Activated T-helper 1 cell treated with anti-CD3 and anti-CD28 coated beads, Interleukin-12 subunit alpha, Interleukin-12 subunit beta, Interleukin-2, Interleukin-4 antibody, amounts not matched to agents 30 ng/mL and 10 ng/mL and 1 ng/mL, durations not matched to agents 14 hours and 24 hours and 36 hours (primary cell): ENCODE measurements at regions not wholly inside any gene's neighbourhood (a gene's known extent, or its start where the extent isn't known, plus 50 kb on each side); places are given as distances from the start of the nearest gene placed in this dataset.

Experiments
- DNase-seq: peaks from one replicate; pipeline ENCODE4 v3.0.0; 2021; ENCODE audit warnings: low spot score
- H3K27ac Mint-ChIP-seq: one replicate; pipeline ENCODE4 v1.8.0; 2021; ENCODE audit warnings: mild to moderate bottlenecking, mixed read lengths
- H3K27me3 Mint-ChIP-seq: one replicate; pipeline ENCODE4 v1.8.0; 2022; ENCODE audit warnings: mild to moderate bottlenecking, moderate library complexity, mixed read lengths; ENCODE audit not compliant: insufficient read depth
- H3K36me3 Mint-ChIP-seq: one replicate; pipeline ENCODE4 v1.8.0; 2021; ENCODE audit warnings: low read depth, mixed read lengths
- H3K4me1 Mint-ChIP-seq: one replicate; pipeline ENCODE4 v1.8.0; 2021; ENCODE audit warnings: low read depth, mixed read lengths
- H3K4me3 Mint-ChIP-seq: one replicate; pipeline ENCODE4 v1.8.0; 2021; ENCODE audit warnings: mild to moderate bottlenecking, moderate library complexity, mixed read lengths
- H3K9me3 Mint-ChIP-seq: one replicate; pipeline ENCODE4 v1.8.0; 2021; ENCODE audit warnings: mixed read lengths
- intact Hi-C: fragments of 100-400 bp; cut with micrococcal nuclease; formaldehyde crosslinking; loops from one replicate; pipeline ENCODE4 v1.15.1; 2024

- no peaks in the 10 kb centered on the region for H3K36me3 Mint-ChIP-seq
- H3K4me3 Mint-ChIP-seq: no peak overlapping the region
- H3K4me1 Mint-ChIP-seq: no peaks in the 10 kb centered on the region
- no peak overlapping the region for H3K27ac Mint-ChIP-seq
- DNase-seq: no peak
- no peaks in the 10 kb centered on the region for H3K9me3 Mint-ChIP-seq
- intact Hi-C loops: no loop called here
- no peaks in the 10 kb centered on the region for H3K27me3 Mint-ChIP-seq
Measured at GRCh38 chr12:19042221-19042620, 87.3 kb upstream of the PLEKHA5 start.

- no peaks in the 10 kb centered on the region for H3K9me3 Mint-ChIP-seq
- H3K4me3 Mint-ChIP-seq: no peak overlapping the region
- H3K27me3 Mint-ChIP-seq: no peaks in the 10 kb centered on the region
- no peak overlapping the region for H3K27ac Mint-ChIP-seq
- intact Hi-C loops: no loop called here
- H3K4me1 Mint-ChIP-seq: no peaks in the 10 kb centered on the region
- DNase-seq: no peak
- no peaks in the 10 kb centered on the region for H3K36me3 Mint-ChIP-seq
Measured at GRCh38 chr12:19044430-19044829, 85.1 kb upstream of the PLEKHA5 start.

GRCh38 chr12:19044891-19045290 lies 84.6 kb upstream of the PLEKHA5 start:
- Mint-ChIP-seq H3K27ac (no peak overlapping the region), H3K4me1 (no peaks in the 10 kb centered on the region), H3K4me3 (no peak overlapping the region), H3K27me3 (no peaks in the 10 kb centered on the region), H3K36me3 (no peaks in the 10 kb centered on the region), H3K9me3 (no peaks in the 10 kb centered on the region)
- intact Hi-C loops: no loop called here
- DNase-seq: no peak

- Mint-ChIP-seq H3K27me3 (no peaks in the 10 kb centered on the region), H3K9me3 (no peaks in the 10 kb centered on the region), H3K27ac (no peak overlapping the region), H3K4me3 (no peak overlapping the region), H3K36me3 (no peaks in the 10 kb centered on the region), H3K4me1 (no peaks in the 10 kb centered on the region)
- intact Hi-C loops: no loop called here
- DNase-seq: no peak
Measured at GRCh38 chr12:19045426-19045825, 84.1 kb upstream of the PLEKHA5 start.

- no peak for DNase-seq
- Mint-ChIP-seq H3K4me1 (no peaks in the 10 kb centered on the region), H3K27me3 (no peaks in the 10 kb centered on the region), H3K36me3 (no peaks in the 10 kb centered on the region), H3K9me3 (no peaks in the 10 kb centered on the region), H3K27ac (no peak overlapping the region), H3K4me3 (no peak overlapping the region)
- intact Hi-C loops: no loop called here
Measured at GRCh38 chr12:19048943-19049342, 80.6 kb upstream of the PLEKHA5 start.

- H3K4me1 Mint-ChIP-seq: no peaks in the 10 kb centered on the region
- intact Hi-C loops: no loop called here
- H3K36me3 Mint-ChIP-seq: no peaks in the 10 kb centered on the region
- no peak for DNase-seq
- H3K9me3 Mint-ChIP-seq: no peaks in the 10 kb centered on the region
- no peak overlapping the region for H3K4me3 Mint-ChIP-seq
- no peaks in the 10 kb centered on the region for H3K27me3 Mint-ChIP-seq
- H3K27ac Mint-ChIP-seq: no peak overlapping the region
Measured at GRCh38 chr12:19052689-19053088, 76.8 kb upstream of the PLEKHA5 start.

- no peaks in the 10 kb centered on the region for H3K36me3 Mint-ChIP-seq
- H3K4me1 Mint-ChIP-seq: no peaks in the 10 kb centered on the region
- no peak overlapping the region for H3K27ac Mint-ChIP-seq
- intact Hi-C loops: no loop called here
- DNase-seq: no peak
- no peaks in the 10 kb centered on the region for H3K27me3 Mint-ChIP-seq
- no peak overlapping the region for H3K4me3 Mint-ChIP-seq
- no peaks in the 10 kb centered on the region for H3K9me3 Mint-ChIP-seq
Measured at GRCh38 chr12:19053218-19053617, 76.3 kb upstream of the PLEKHA5 start.

GRCh38 chr12:19054035-19054434 lies 75.5 kb upstream of the PLEKHA5 start:
- H3K4me3 Mint-ChIP-seq: no peak overlapping the region
- no peak overlapping the region for H3K27ac Mint-ChIP-seq
- intact Hi-C loops: no loop called here
- no peaks in the 10 kb centered on the region for H3K36me3 Mint-ChIP-seq
- no peaks in the 10 kb centered on the region for H3K4me1 Mint-ChIP-seq
- no peak for DNase-seq
- H3K9me3 Mint-ChIP-seq: no peaks in the 10 kb centered on the region
- no peaks in the 10 kb centered on the region for H3K27me3 Mint-ChIP-seq

GRCh38 chr12:19055589-19055988 lies 73.9 kb upstream of the PLEKHA5 start:
- intact Hi-C loops: no loop called here
- no peaks in the 10 kb centered on the region for H3K9me3 Mint-ChIP-seq
- H3K4me3 Mint-ChIP-seq: no peak overlapping the region
- no peaks in the 10 kb centered on the region for H3K4me1 Mint-ChIP-seq
- no peak for DNase-seq
- no peak overlapping the region for H3K27ac Mint-ChIP-seq
- no peaks in the 10 kb centered on the region for H3K27me3 Mint-ChIP-seq
- no peaks in the 10 kb centered on the region for H3K36me3 Mint-ChIP-seq

GRCh38 chr12:19058235-19059021 lies 71.1 kb upstream of the PLEKHA5 start:
- H3K9me3 Mint-ChIP-seq: no peaks in the 10 kb centered on the region
- no peaks in the 10 kb centered on the region for H3K4me1 Mint-ChIP-seq
- no peaks in the 10 kb centered on the region for H3K36me3 Mint-ChIP-seq
- no peak overlapping the region for H3K27ac Mint-ChIP-seq
- no peak overlapping the region for H3K4me3 Mint-ChIP-seq
- H3K27me3 Mint-ChIP-seq: no peaks in the 10 kb centered on the region
- DNase-seq: no peak
- intact Hi-C loops: no loop called here

GRCh38 chr12:19064713-19065112 lies 64.8 kb upstream of the PLEKHA5 start:
- no peaks in the 10 kb centered on the region for H3K27me3 Mint-ChIP-seq
- no peaks in the 10 kb centered on the region for H3K9me3 Mint-ChIP-seq
- no peaks in the 10 kb centered on the region for H3K4me1 Mint-ChIP-seq
- H3K36me3 Mint-ChIP-seq: no peaks in the 10 kb centered on the region
- DNase-seq: no peak
- H3K4me3 Mint-ChIP-seq: no peak overlapping the region
- no peak overlapping the region for H3K27ac Mint-ChIP-seq
- intact Hi-C loops: no loop called here

GRCh38 chr12:19065223-19065622 lies 64.3 kb upstream of the PLEKHA5 start:
- no peak for DNase-seq
- H3K4me1 Mint-ChIP-seq: no peaks in the 10 kb centered on the region

GRCh38 chr12:19065871-19066270 lies 63.7 kb upstream of the PLEKHA5 start:
- intact Hi-C loops: no loop called here
- H3K9me3 Mint-ChIP-seq: no peaks in the 10 kb centered on the region
- H3K4me3 Mint-ChIP-seq: no peak overlapping the region
- no peak for DNase-seq
- no peak overlapping the region for H3K27ac Mint-ChIP-seq
- no peaks in the 10 kb centered on the region for H3K27me3 Mint-ChIP-seq
- no peaks in the 10 kb centered on the region for H3K36me3 Mint-ChIP-seq
- no peaks in the 10 kb centered on the region for H3K4me1 Mint-ChIP-seq

More at GRCh38 chr12:19065223-19065622, 64.3 kb upstream of the PLEKHA5 start:
- intact Hi-C loops: no loop called here
- Mint-ChIP-seq H3K4me3 (no peak overlapping the region), H3K9me3 (no peaks in the 10 kb centered on the region), H3K36me3 (no peaks in the 10 kb centered on the region), H3K27me3 (no peaks in the 10 kb centered on the region), H3K27ac (no peak overlapping the region)

GRCh38 chr12:19066475-19067001 lies 63.0 kb upstream of the PLEKHA5 start:
- no peaks in the 10 kb centered on the region for H3K4me1 Mint-ChIP-seq
- no peak overlapping the region for H3K4me3 Mint-ChIP-seq
- H3K9me3 Mint-ChIP-seq: no peaks in the 10 kb centered on the region
- intact Hi-C loops: no loop called here
- no peak overlapping the region for H3K27ac Mint-ChIP-seq
- no peaks in the 10 kb centered on the region for H3K36me3 Mint-ChIP-seq
- H3K27me3 Mint-ChIP-seq: no peaks in the 10 kb centered on the region
- DNase-seq: no peak
